Fibroblast of lung (primary cell): ENCODE measurements at regions not wholly inside any gene's neighbourhood (a gene's known extent, or its start where the extent isn't known, plus 50 kb on each side); places are given as distances from the start of the nearest gene placed in this dataset.
"Not testable (repeated sequence)": the region's sequence is repeated elsewhere in the genome, so short reads cannot be mapped to it uniquely, and the experiment has no call there.

Experiments used
- CTCF ChIP-seq, 2 donors: IDR thresholded peaks in 1 of 2; conservative IDR thresholded peaks in 1 of 2; 1 replicate in 1 of 2; 2 replicates in 1 of 2; pipeline ENCODE4 v1.5.1; 2011 to 2012; ENCODE audit warnings: low read length in 2 of 2, control low read depth in 1 of 2, inconsistent platforms in 1 of 2, low read depth in 1 of 2, mild to moderate bottlenecking in 1 of 2
- EZH2 ChIP-seq: IDR thresholded peaks from 2 replicates; pipeline ENCODE4 v1.5.1; 2012; ENCODE audit warnings: low read length, control low read depth, mild to moderate bottlenecking; ENCODE audit errors: missing control alignments

GRCh38 chr3:13995216-13995615, 115.3 kb upstream of the WNT7A start:
- not testable (repeated sequence) for TF ChIP-seq CTCF (conservative IDR thresholded peaks at IDR 0.05 in 1 of 2, IDR thresholded peaks at IDR 0.05 in 1 of 2; ENCODE audit: low read depth in 1 of 2, low read length in 2 of 2); EZH2
